Activated T-cell treated with anti-CD3 and anti-CD28 coated beads for 24 hours (primary cell): ENCODE measurements at regions not wholly inside any gene's neighbourhood (a gene's known extent, or its start where the extent isn't known, plus 50 kb on each side); places are given as distances from the start of the nearest gene placed in this dataset.

Source experiments
- DNase-seq: peaks from one replicate; pipeline ENCODE4 v3.0.0-alpha.2; 2020; ENCODE audit warnings: low read depth

- no peak for DNase-seq
Measured at GRCh38 chr1:234698686-234699085, 88.7 kb upstream of the IRF2BP2 start.

GRCh38 chr1:234697741-234698140 is 87.8 kb upstream of the IRF2BP2 start:
- DNase-seq, result no peak

- no peak for DNase-seq
Measured at GRCh38 chr1:234697015-234697414, 87.0 kb upstream of the IRF2BP2 start.

- no peak for DNase-seq
Measured at GRCh38 chr1:234696148-234696576, 86.2 kb upstream of the IRF2BP2 start.

- DNase-seq, result no peak
Measured at GRCh38 chr1:234694661-234695060, 84.7 kb upstream of the IRF2BP2 start.

GRCh38 chr1:234692966-234693580 is 83.1 kb upstream of the IRF2BP2 start:
- no peak for DNase-seq

GRCh38 chr1:234691567-234691966 is 81.6 kb upstream of the IRF2BP2 start:
- DNase-seq, result no peak

- DNase-seq, result no peak
Measured at GRCh38 chr1:234690872-234691271, 80.9 kb upstream of the IRF2BP2 start.

- no peak for DNase-seq
Measured at GRCh38 chr1:234689236-234689635, 79.3 kb upstream of the IRF2BP2 start.

- DNase-seq, result no peak
Measured at GRCh38 chr1:234687011-234687410, 77.0 kb upstream of the IRF2BP2 start.

GRCh38 chr1:234686035-234686434 is 76.1 kb upstream of the IRF2BP2 start:
- no peak for DNase-seq

- no peak for DNase-seq
Measured at GRCh38 chr1:234684856-234685255, 74.9 kb upstream of the IRF2BP2 start.

- no peak for DNase-seq
Measured at GRCh38 chr1:234683861-234684632, 74.1 kb upstream of the IRF2BP2 start.

- no peak for DNase-seq
Measured at GRCh38 chr1:234683127-234683860, 73.3 kb upstream of the IRF2BP2 start.

GRCh38 chr1:234681990-234682389 is 72.0 kb upstream of the IRF2BP2 start:
- no peak for DNase-seq

- DNase-seq, result no peak
Measured at GRCh38 chr1:234681065-234681464, 71.1 kb upstream of the IRF2BP2 start.

GRCh38 chr1:234680331-234680904 is 70.4 kb upstream of the IRF2BP2 start:
- no peak for DNase-seq

- peak; percentile 25 for DNase-seq
Measured at GRCh38 chr1:234676103-234676594, 66.2 kb upstream of the IRF2BP2 start.

GRCh38 chr1:234675572-234675971 is 65.6 kb upstream of the IRF2BP2 start:
- DNase-seq, result no peak

- DNase-seq, result no peak
Measured at GRCh38 chr1:234675006-234675405, 65.0 kb upstream of the IRF2BP2 start.

GRCh38 chr1:234674218-234674815 is 64.3 kb upstream of the IRF2BP2 start:
- no peak for DNase-seq
